ENCODE measurements at regions not wholly inside any gene's neighbourhood (a gene's known extent, or its start where the extent isn't known, plus 50 kb on each side); places are given as distances from the start of the nearest gene placed in this dataset.

- DNase-seq (ENCODE audit: low read depth, low spot score) = no peak
Measured at GRCh38 chr3:118401887-118402286, 632.8 kb downstream of the IGSF11 start.

GRCh38 chr3:118402971-118403370 lies 631.7 kb downstream of the IGSF11 start:
- DNase-seq (ENCODE audit: low read depth, low spot score) = no peak

GRCh38 chr3:118406562-118406961 lies 628.1 kb downstream of the IGSF11 start:
- no peak for DNase-seq (ENCODE audit: low read depth, low spot score)

GRCh38 chr3:118408431-118408830 lies 626.2 kb downstream of the IGSF11 start:
- no peak for DNase-seq (ENCODE audit: low read depth, low spot score)

- DNase-seq (ENCODE audit: low read depth, low spot score) = no peak
Measured at GRCh38 chr3:118412503-118412902, 622.1 kb downstream of the IGSF11 start.

GRCh38 chr3:118425272-118425837 lies 609.3 kb downstream of the IGSF11 start:
- no peak for DNase-seq (ENCODE audit: low read depth, low spot score)

GRCh38 chr3:118433825-118434224 lies 600.8 kb downstream of the IGSF11 start:
- DNase-seq (ENCODE audit: low read depth, low spot score) = no peak

GRCh38 chr3:118435851-118436350 lies 598.7 kb downstream of the IGSF11 start:
- no peak for DNase-seq (ENCODE audit: low read depth, low spot score)

- no peak for DNase-seq (ENCODE audit: low read depth, low spot score)
Measured at GRCh38 chr3:118436697-118437262, 597.9 kb downstream of the IGSF11 start.

GRCh38 chr3:118445036-118445435 lies 589.6 kb downstream of the IGSF11 start:
- DNase-seq (ENCODE audit: low read depth, low spot score) = no peak

GRCh38 chr3:118447339-118447738 lies 587.3 kb downstream of the IGSF11 start:
- no peak for DNase-seq (ENCODE audit: low read depth, low spot score)

GRCh38 chr3:118466795-118467330 lies 567.8 kb downstream of the IGSF11 start:
- no peak for DNase-seq (ENCODE audit: low read depth, low spot score)

GRCh38 chr3:118468801-118469200 lies 565.8 kb downstream of the IGSF11 start:
- DNase-seq (ENCODE audit: low read depth, low spot score) = no peak

GRCh38 chr3:118472586-118472985 lies 562.1 kb downstream of the IGSF11 start:
- no peak for DNase-seq (ENCODE audit: low read depth, low spot score)

- DNase-seq (ENCODE audit: low read depth, low spot score) = no peak
Measured at GRCh38 chr3:118473343-118473742, 561.3 kb downstream of the IGSF11 start.

GRCh38 chr3:118476885-118477618 lies 557.6 kb downstream of the IGSF11 start:
- no peak for DNase-seq (ENCODE audit: low read depth, low spot score)

- DNase-seq (ENCODE audit: low read depth, low spot score) = no peak
Measured at GRCh38 chr3:118477768-118478167, 556.9 kb downstream of the IGSF11 start.

- no peak for DNase-seq (ENCODE audit: low read depth, low spot score)
Measured at GRCh38 chr3:118478706-118479276, 555.9 kb downstream of the IGSF11 start.

- no peak for DNase-seq (ENCODE audit: low read depth, low spot score)
Measured at GRCh38 chr3:118479376-118479775, 555.3 kb downstream of the IGSF11 start.

- DNase-seq (ENCODE audit: low read depth, low spot score) = no peak
Measured at GRCh38 chr3:118480101-118480860, 554.4 kb downstream of the IGSF11 start.

- no peak for DNase-seq (ENCODE audit: low read depth, low spot score)
Measured at GRCh38 chr3:118485693-118486092, 549.0 kb downstream of the IGSF11 start.

- no peak for DNase-seq (ENCODE audit: low read depth, low spot score)
Measured at GRCh38 chr3:118487734-118488133, 546.9 kb downstream of the IGSF11 start.

Measured in brain pericyte (primary cell).